ENCODE measurements at regions not wholly inside any gene's neighbourhood (a gene's known extent, or its start where the extent isn't known, plus 50 kb on each side); places are given as distances from the start of the nearest gene placed in this dataset.
A peak's percentile ranks its signal among the peaks of the same experiment; 100 is the strongest.

GRCh38 chr6:144438103-144438502, 153.0 kb downstream of the UTRN start:
- TF ChIP-seq CTCF (conservative IDR thresholded peaks at IDR 0.05): no peak
- no peak overlapping the region for H3K27ac ChIP-seq

- TF ChIP-seq CTCF (conservative IDR thresholded peaks at IDR 0.05): no peak
- no peak overlapping the region for H3K27ac ChIP-seq
Measured at GRCh38 chr6:144439016-144439415, 153.9 kb downstream of the UTRN start.

GRCh38 chr6:144441801-144442200, 156.7 kb downstream of the UTRN start:
- H3K27ac ChIP-seq: 0 out of 2 replicates have a peak overlapping the region, but pooled peaks have one; percentile 50

- no peak for TF ChIP-seq CTCF (conservative IDR thresholded peaks at IDR 0.05)
- peak overlapping the region; percentile 50 for H3K27ac ChIP-seq
Measured at GRCh38 chr6:144443157-144443556, 158.0 kb downstream of the UTRN start.

- no peak overlapping the region for H3K27ac ChIP-seq
- no peak for TF ChIP-seq CTCF (conservative IDR thresholded peaks at IDR 0.05)
Measured at GRCh38 chr6:144447472-144447871, 162.3 kb downstream of the UTRN start.

GRCh38 chr6:144449218-144449617, 164.1 kb downstream of the UTRN start:
- no peak for TF ChIP-seq CTCF (conservative IDR thresholded peaks at IDR 0.05)
- no peak overlapping the region for H3K27ac ChIP-seq

- no peak overlapping the region for H3K27ac ChIP-seq
- no peak for TF ChIP-seq CTCF (conservative IDR thresholded peaks at IDR 0.05)
Measured at GRCh38 chr6:144449911-144450597, 164.9 kb downstream of the UTRN start.

- H3K27ac ChIP-seq: no peak overlapping the region
- no peak for TF ChIP-seq CTCF (conservative IDR thresholded peaks at IDR 0.05)
Measured at GRCh38 chr6:144460327-144461095, 175.4 kb downstream of the UTRN start.

All from VCaP (cell line).